GM18517 (cell line): ENCODE measurements at regions not wholly inside any gene's neighbourhood (a gene's known extent, or its start where the extent isn't known, plus 50 kb on each side); places are given as distances from the start of the nearest gene placed in this dataset.

Source experiments
- ATAC-seq: cut with Tn5 transposase; IDR thresholded peaks from one replicate; pipeline ENCODE4 v1.9.1; 2021; ENCODE audit warnings: mild to moderate bottlenecking, moderate library complexity; ENCODE audit not compliant: unreplicated experiment

- no peak for ATAC-seq
These were observed 904.9 kb upstream of the AGA start for GRCh38 chr4:178347111-178347510.

GRCh38 chr4:178349601-178350000 is 907.4 kb upstream of the AGA start:
- no peak for ATAC-seq

- ATAC-seq: no peak
These were observed 908.9 kb upstream of the AGA start for GRCh38 chr4:178351185-178351584.

GRCh38 chr4:178356725-178357124 is 914.5 kb upstream of the AGA start:
- no peak for ATAC-seq

GRCh38 chr4:178385481-178385880 is 943.2 kb upstream of the AGA start:
- no peak for ATAC-seq

- no peak for ATAC-seq
These were observed 945.5 kb upstream of the AGA start for GRCh38 chr4:178387756-178388155.

- no peak for ATAC-seq
These were observed 953.6 kb upstream of the AGA start for GRCh38 chr4:178395798-178396197.

- no peak for ATAC-seq
These were observed 970.2 kb upstream of the AGA start for GRCh38 chr4:178412455-178412854.

GRCh38 chr4:178414042-178414441 is 971.8 kb upstream of the AGA start:
- no peak for ATAC-seq

- ATAC-seq: no peak
These were observed 972.7 kb upstream of the AGA start for GRCh38 chr4:178414881-178415446.

GRCh38 chr4:178415925-178416324 is 973.7 kb upstream of the AGA start:
- no peak for ATAC-seq

GRCh38 chr4:178423366-178423765 is 981.1 kb upstream of the AGA start:
- no peak for ATAC-seq

GRCh38 chr4:178426871-178427270 is 984.6 kb upstream of the AGA start:
- no peak for ATAC-seq

GRCh38 chr4:178427663-178428062 is 985.4 kb upstream of the AGA start:
- no peak for ATAC-seq

GRCh38 chr4:178448372-178449035 is 1006.3 kb upstream of the AGA start:
- ATAC-seq: no peak

- ATAC-seq: no peak
These were observed 1008.4 kb upstream of the AGA start for GRCh38 chr4:178450614-178451013.

GRCh38 chr4:178453057-178453456 is 1010.8 kb upstream of the AGA start:
- ATAC-seq: no peak

GRCh38 chr4:178457286-178457685 is 1015.0 kb upstream of the AGA start:
- no peak for ATAC-seq

- ATAC-seq: no peak
These were observed 1020.5 kb upstream of the AGA start for GRCh38 chr4:178462710-178463109.

GRCh38 chr4:178463747-178464146 is 1021.5 kb upstream of the AGA start:
- ATAC-seq: no peak

- no peak for ATAC-seq
These were observed 1029.0 kb upstream of the AGA start for GRCh38 chr4:178470996-178471784.

- ATAC-seq: no peak
These were observed 1029.8 kb upstream of the AGA start for GRCh38 chr4:178471994-178472393.
